Stimulated activated memory B cell treated with anti-CD40 and anti-IgM and Interleukin-4, amounts not matched to agents 10 μg/mL and 1 μg/mL and 100 μg/mL, for 72 hours (primary cell): ENCODE measurements at regions not wholly inside any gene's neighbourhood (a gene's known extent, or its start where the extent isn't known, plus 50 kb on each side); places are given as distances from the start of the nearest gene placed in this dataset.
"Not testable (repeated sequence)": the region's sequence is repeated elsewhere in the genome, so short reads cannot be mapped to it uniquely, and the experiment has no call there.

Experiments used
- ATAC-seq: fragments of 150-1000 bp; cut with Tn5 transposase; 2 replicates; pipeline ENCODE4 v1.10.0; 2021
- H3K27ac Mint-ChIP-seq: one replicate; pipeline ENCODE4 v1.8.0; 2022; ENCODE audit warnings: mild to moderate bottlenecking, mixed read lengths
- H3K27me3 Mint-ChIP-seq: one replicate; pipeline ENCODE4 v1.8.0; 2022; ENCODE audit warnings: mixed read lengths
- H3K36me3 Mint-ChIP-seq: one replicate; pipeline ENCODE4 v1.8.0; 2022; ENCODE audit warnings: mixed read lengths
- H3K4me1 Mint-ChIP-seq: one replicate; pipeline ENCODE4 v1.8.0; 2022; ENCODE audit warnings: mixed read lengths
- H3K4me3 Mint-ChIP-seq: one replicate; pipeline ENCODE4 v1.8.0; 2022; ENCODE audit warnings: mild to moderate bottlenecking, moderate library complexity, mixed read lengths
- H3K9me3 Mint-ChIP-seq: one replicate; pipeline ENCODE4 v1.8.0; 2022; ENCODE audit warnings: mixed read lengths

DNA sequence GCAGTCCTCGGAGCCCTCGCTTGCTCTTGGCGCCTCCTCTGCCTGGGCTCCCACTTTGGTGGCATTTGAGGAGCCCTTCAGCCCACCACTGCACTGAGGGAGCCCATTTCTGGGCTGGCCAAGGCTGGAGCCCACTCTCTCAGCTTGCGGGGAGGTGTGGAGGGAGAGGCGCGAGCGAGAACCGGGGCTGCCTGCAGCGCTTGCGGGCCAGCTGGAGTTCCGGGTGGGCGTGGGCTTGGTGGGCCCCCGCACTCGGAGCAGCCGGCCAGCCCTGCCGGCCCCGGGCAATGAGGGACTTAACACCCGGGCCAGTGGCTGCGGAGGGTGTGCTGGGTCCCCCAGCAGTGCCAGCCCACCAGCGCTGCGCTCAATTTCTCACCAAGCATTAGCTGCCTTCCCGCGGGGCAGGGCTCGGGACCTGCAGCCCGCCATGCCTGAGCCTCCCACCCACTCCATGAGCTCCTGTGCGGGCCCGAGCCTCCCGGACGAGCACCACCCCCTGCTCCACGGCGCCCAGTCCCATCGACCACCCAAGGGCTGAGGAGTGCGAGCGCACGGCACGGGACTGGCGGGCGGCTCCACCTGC, 81.4 kb upstream of the CDH9 start:
- H3K4me1 Mint-ChIP-seq, H3K4me3 Mint-ChIP-seq, H3K27ac Mint-ChIP-seq, H3K9me3 Mint-ChIP-seq, H3K27me3 Mint-ChIP-seq, ATAC-seq, H3K36me3 Mint-ChIP-seq: not testable (repeated sequence)

DNA sequence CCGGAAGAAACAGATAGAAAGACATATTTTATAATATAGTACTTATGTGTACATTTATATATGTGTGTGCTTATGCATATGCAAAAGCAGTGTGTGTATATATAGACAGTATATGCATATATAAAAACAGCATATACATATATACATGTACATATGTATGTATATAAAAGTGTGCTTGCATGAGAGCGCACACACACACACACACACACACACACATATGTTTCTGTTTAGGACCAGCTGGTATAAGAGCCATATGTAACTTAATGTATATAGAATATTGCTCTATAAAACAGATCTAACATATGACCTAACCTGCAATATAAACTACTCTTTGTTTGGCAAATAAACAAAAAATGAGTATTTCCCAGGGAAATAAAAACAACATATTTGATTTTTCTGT, 65.1 kb upstream of the CDH9 start:
- Mint-ChIP-seq H3K36me3 (no peaks in the 10 kb centered on the region), H3K9me3 (no peaks in the 10 kb centered on the region), H3K4me1 (no peaks in the 10 kb centered on the region), H3K27me3 (no peaks in the 10 kb centered on the region), H3K4me3 (no peak overlapping the region), H3K27ac (no peak overlapping the region)
- ATAC-seq, result no peak

DNA sequence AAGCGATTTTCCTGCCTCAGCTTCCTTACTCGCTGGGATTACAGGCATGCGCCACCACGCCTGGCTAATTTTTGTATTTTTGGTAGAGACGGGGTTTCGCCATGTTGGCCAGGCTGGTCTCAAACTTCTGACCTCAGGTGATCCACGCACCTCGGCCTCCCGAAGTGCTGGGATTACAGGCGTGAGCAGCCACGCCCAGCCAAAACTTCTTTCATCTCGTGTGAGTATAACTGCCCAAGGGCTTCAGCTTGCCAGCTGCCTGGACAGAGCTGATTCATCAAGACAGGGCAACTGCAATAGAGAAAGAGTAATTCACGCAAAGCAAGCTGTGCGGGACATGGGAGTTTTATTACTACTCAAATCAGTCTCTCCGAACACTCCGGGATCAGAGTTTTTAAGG, 57.4 kb upstream of the CDH9 start:
- not testable (repeated sequence) for H3K4me3 Mint-ChIP-seq

DNA sequence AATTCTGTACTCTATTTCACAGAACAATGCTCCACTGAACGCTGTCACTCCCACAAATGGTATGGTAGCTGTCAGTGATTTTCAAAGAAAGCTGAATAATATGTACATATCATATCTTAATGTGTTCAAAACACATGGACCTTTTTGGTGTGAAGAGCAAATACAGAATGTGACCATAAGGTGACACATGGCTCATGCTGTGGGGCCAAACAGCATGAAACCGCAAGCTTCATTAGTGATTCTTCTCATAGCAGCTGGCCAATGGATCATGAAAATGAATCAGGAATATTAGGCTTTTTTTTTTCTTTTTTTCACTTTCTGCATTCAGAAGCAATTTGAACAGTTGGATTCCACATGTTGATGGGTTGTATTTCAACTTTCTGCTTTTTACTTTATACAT, 54.9 kb upstream of the CDH9 start:
- Mint-ChIP-seq H3K36me3 (no peaks in the 10 kb centered on the region), H3K27me3 (no peaks in the 10 kb centered on the region), H3K4me1 (no peaks in the 10 kb centered on the region)

More for the DNA sequence above, 57.4 kb upstream of the CDH9 start:
- H3K36me3 Mint-ChIP-seq, H3K27ac Mint-ChIP-seq, H3K27me3 Mint-ChIP-seq, H3K9me3 Mint-ChIP-seq, ATAC-seq, H3K4me1 Mint-ChIP-seq: not testable (repeated sequence)

DNA sequence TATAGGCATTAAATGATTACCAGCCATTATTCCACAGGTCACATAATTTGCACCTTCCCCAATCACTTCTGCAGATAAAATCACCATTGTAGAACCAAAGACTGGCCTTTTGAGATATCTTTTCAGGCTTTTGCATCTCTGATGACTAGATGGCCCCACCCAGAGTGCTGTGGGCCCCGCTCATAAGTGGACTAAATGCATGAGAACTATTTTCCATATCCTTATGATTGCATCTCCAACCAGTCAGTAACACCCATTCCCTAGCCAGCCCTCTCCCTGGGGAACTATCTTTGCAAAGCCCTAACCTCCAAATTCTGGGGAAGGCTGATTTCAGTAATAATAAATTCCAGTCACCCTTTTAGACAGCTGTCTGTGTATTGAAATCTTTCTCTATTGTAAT, 53.5 kb upstream of the CDH9 start:
- H3K36me3 Mint-ChIP-seq, result no peaks in the 10 kb centered on the region
- H3K27me3 Mint-ChIP-seq, result no peaks in the 10 kb centered on the region
- no peaks in the 10 kb centered on the region for H3K9me3 Mint-ChIP-seq

More for the DNA sequence above, 54.9 kb upstream of the CDH9 start:
- H3K27ac Mint-ChIP-seq, result no peak overlapping the region
- no peak overlapping the region for H3K4me3 Mint-ChIP-seq
- H3K9me3 Mint-ChIP-seq, result no peaks in the 10 kb centered on the region
- ATAC-seq, result no peak

DNA sequence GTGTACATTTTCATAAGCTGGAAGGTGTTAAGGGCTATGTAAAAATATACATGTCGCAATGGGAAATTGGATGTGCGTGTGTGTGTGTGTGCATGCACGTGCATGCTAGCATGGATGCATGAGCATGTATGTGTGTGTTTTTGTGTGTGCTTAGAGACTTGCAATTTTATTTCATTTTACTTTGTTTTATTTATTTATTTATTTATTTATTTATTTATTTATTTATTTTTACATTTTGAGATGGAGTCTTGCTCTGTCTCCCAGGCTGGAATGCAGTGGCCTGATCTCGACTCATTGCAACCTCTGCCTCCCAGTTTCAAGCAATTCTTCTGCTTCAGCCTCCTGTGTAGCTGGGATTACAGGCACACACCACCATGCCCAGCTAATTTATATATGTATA, 50.4 kb upstream of the CDH9 start:
- H3K9me3 Mint-ChIP-seq, H3K4me3 Mint-ChIP-seq, H3K27ac Mint-ChIP-seq, H3K36me3 Mint-ChIP-seq, H3K27me3 Mint-ChIP-seq, ATAC-seq, H3K4me1 Mint-ChIP-seq: not testable (repeated sequence)

More for the DNA sequence above, 53.5 kb upstream of the CDH9 start:
- no peak overlapping the region for H3K4me3 Mint-ChIP-seq
- no peak overlapping the region for H3K27ac Mint-ChIP-seq
- ATAC-seq, result no peak
- no peaks in the 10 kb centered on the region for H3K4me1 Mint-ChIP-seq
